ENCODE measurements at regions not wholly inside any gene's neighbourhood (a gene's known extent, or its start where the extent isn't known, plus 50 kb on each side); places are given as distances from the start of the nearest gene placed in this dataset.

DNA sequence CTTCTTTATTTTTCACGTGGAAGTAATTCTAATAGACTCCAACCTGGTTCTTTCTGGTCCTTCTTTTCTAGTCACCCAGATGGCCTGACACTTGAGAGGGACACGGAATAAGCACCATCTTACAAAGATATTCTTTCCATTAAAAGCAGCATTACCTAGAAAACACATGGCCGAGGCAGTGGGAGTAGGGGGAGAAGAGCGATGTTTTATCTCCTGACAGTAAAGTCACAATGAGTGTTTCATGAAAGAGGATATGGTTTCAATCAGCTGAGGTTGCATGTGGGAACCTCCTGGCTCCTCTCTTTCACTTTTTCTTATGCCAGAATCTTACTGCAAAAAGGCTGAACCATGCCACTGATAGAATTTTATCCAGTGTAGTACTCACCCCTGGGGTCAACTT, 288.8 kb upstream of the SPAG17 start:
- TF ChIP-seq POLR2AphosphoS5 (IDR thresholded peaks at IDR 0.05; ENCODE audit: low read depth, low read length): no peak
- no peak for TF ChIP-seq SIN3A (IDR thresholded peaks at IDR 0.05; ENCODE audit: borderline replicate concordance, insufficient read depth, low read length)
